C4-2B (cell line): ENCODE measurements at regions not wholly inside any gene's neighbourhood (a gene's known extent, or its start where the extent isn't known, plus 50 kb on each side); places are given as distances from the start of the nearest gene placed in this dataset.

Experiments used
- CTCF ChIP-seq: fragments of 450-650 bp; conservative IDR thresholded peaks from 2 replicates; pipeline ENCODE4 v1.5.1; 2017; ENCODE audit warnings: mild to moderate bottlenecking
- ZFX ChIP-seq: fragments of 450-650 bp; IDR thresholded peaks from 2 replicates; pipeline ENCODE4 v1.6.1; 2017

GRCh38 chr5:154593796-154594195 is 115.8 kb upstream of the HAND1 start:
- no peak for TF ChIP-seq CTCF
- no peak for TF ChIP-seq ZFX
